22Rv1 (cell line): ENCODE measurements at regions not wholly inside any gene's neighbourhood (a gene's known extent, or its start where the extent isn't known, plus 50 kb on each side); places are given as distances from the start of the nearest gene placed in this dataset.

Experiments
- ZFX ChIP-seq: fragments of 450-650 bp; IDR thresholded peaks from 2 replicates; pipeline ENCODE4 v1.6.1; 2017; ENCODE audit warnings: antibody characterized with exemption, borderline replicate concordance
- TF ChIP-seq, protein P1 (sequence below): fragments of 450-650 bp; IDR thresholded peaks from 2 replicates; pipeline ENCODE4 v1.5.1; 2017; ENCODE audit warnings: mild to moderate bottlenecking

DNA sequence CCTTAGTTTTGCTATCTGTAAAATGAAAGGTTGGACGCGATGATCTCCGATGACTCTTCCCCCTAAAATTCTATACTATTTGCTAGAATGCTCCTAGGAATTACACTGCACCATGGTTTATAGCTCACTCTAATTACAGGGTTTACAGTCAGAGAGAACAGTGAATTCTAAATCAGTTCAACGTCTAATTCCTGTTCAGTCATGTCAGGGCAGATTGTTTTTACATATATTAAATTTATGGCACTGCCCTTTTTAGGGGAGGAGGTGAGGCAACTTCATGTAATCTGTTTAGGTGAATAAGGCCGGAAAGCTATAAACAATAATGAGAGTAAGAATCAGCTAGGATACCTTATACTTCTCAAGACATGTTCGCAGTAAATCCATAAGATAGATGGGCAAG, 293.9 kb downstream of the BAMBI start:
- TF ChIP-seq, protein P1, sequence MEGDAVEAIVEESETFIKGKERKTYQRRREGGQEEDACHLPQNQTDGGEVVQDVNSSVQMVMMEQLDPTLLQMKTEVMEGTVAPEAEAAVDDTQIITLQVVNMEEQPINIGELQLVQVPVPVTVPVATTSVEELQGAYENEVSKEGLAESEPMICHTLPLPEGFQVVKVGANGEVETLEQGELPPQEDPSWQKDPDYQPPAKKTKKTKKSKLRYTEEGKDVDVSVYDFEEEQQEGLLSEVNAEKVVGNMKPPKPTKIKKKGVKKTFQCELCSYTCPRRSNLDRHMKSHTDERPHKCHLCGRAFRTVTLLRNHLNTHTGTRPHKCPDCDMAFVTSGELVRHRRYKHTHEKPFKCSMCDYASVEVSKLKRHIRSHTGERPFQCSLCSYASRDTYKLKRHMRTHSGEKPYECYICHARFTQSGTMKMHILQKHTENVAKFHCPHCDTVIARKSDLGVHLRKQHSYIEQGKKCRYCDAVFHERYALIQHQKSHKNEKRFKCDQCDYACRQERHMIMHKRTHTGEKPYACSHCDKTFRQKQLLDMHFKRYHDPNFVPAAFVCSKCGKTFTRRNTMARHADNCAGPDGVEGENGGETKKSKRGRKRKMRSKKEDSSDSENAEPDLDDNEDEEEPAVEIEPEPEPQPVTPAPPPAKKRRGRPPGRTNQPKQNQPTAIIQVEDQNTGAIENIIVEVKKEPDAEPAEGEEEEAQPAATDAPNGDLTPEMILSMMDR, result no peak
- TF ChIP-seq ZFX, result no peak
